HL-60/S4 treated with retinoic acid at 250 ng/mL for 4 days and 3 days (cell line): ENCODE measurements at regions not wholly inside any gene's neighbourhood (a gene's known extent, or its start where the extent isn't known, plus 50 kb on each side); places are given as distances from the start of the nearest gene placed in this dataset.

Experiments
- in situ Hi-C: fragments of 300-500 bp; cut with MboI; formaldehyde crosslinking; loops from 2 replicates; pipeline ENCODE4 v1.7.0; 2022; ENCODE audit warnings: low sequenced_read_pairs

DNA sequence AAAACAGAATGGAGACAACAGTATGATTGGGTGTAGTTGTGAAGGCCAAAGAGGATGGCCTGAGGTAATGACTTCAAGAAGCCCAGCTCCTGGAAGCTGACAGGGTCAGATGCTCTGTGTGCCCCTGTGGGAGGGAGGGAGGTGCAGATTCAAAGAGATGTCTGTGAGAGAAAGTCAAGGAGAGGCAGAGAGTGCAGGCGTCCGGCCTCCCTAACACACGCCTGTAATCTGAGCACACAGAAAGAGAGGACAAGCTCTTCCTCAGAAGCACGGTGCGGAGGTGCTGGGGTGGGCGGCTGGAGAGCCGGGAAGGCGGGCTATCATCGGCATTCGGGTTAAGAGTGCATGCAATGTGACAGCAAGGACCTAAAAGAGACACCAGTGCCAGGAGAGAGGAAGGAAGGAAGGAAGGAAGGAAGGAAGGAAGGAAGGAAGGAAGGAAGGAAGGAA, 238.2 kb upstream of the HES1 start:
- in situ Hi-C loops = no loop called here

DNA sequence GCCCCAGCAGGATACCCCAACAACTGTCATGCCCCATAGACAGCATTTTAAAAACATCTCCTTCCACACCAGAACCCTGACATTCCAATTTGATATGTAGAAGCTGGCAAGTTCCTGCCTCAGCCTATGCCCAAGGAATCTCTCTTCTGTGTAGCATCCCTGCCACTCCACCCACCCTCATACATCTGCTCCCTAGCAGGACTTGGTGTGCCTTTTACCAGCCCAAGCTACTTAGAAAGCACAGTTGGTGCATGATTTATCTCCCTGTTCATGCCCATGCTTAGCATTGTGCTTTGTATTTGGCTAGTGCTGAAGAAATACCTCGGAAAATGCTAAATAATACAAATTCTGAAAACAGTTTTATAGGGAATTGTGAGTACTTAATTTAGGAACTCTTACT, 236.9 kb upstream of the HES1 start:
- in situ Hi-C loops = no loop called here

DNA sequence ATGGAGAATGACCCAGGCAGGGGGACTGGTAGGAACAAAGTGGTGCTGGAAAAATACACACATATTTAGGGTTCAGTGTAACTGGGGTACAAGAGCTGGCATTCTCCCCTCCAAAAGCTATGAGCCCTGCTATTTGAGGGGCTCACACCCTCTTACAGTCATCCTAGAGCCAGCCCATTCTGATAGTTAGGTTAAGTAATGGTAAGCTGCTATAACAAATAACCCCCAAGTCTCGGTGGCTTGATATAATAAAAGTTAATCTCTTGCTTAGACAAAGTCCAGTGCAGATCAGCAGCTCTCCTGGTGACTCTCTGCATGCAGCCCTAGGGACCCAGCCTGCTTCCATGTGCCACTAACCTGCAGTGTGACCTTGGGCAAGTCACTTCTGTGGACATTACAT, 234.9 kb upstream of the HES1 start:
- in situ Hi-C loops = no loop called here

DNA sequence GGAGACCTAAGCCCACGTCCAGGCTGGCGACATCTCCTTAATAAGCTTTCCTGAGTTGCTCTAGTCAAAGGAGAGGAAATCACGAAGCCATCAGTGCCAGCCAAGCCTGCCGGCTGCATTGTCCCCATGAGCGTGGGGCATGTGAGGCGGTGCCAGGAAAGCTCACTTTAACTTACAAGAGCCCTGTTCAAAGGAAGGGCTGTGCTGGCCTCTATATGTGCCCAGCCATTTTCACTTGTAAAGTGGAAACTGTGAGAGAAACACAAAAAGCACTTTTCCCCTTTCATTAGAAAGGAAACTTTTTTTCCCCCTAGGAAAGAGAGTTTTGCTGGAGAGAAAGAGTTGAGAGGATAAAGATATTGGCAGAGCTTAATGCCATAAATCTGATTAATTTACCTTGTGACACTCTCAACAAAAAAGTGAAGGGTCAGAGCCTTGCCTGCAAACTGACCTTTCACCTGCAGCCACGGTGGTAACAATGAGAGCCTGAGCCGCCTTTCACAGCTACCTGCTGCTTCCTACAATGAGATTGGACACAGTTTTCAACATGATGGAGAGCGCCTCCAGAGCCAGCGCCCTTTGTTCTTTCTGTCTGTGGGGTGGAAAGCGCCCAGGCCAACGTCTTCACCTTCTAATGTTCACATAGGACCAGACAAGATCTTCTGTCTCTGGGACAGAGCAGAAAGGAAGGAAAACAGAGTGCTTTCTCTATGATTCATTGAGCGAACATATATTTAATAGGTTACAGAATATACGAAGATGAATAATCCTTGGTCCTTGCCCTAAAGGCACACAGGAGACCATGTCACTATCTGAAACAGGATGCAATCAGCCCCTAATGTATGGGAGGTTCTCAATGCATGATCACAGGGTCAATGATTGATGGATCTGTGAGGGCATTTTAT, 233.1 kb upstream of the HES1 start:
- in situ Hi-C loops = no loop called here

DNA sequence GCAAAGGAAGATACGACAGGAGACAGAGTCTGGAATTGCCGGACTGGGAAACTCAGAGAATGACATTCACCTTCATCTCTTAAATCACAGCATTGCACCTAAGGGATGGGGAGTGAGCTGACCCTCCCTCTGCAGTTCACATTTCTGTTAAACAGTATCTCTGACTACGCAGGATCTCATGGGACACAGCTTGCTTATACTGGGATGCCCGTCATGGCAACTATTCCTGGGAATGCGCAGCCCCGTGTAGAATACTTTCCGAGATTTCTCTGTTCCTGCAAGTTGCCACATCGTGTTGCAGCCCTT, 232.5 kb upstream of the HES1 start:
- in situ Hi-C loops = no loop called here

DNA sequence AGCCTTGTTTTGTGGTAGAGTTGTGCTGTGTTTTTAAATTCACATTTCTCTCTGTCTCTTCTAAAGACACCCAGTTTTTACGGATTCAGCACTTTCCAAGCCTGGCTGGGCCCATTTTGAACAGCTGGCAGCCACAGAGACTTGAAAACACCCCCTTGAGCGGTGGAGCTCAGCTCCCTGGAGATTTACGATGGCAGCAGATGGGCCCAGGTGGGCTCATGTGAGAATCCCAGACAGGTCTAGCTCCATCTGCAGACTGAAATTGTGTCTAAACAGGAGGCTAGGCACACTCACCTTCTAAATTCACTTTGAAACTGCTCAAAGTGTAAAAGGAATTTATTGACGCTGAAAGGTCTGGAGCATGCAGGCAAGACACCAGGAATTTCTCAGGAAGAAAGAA, 232.0 kb upstream of the HES1 start:
- in situ Hi-C loops = no loop called here

DNA sequence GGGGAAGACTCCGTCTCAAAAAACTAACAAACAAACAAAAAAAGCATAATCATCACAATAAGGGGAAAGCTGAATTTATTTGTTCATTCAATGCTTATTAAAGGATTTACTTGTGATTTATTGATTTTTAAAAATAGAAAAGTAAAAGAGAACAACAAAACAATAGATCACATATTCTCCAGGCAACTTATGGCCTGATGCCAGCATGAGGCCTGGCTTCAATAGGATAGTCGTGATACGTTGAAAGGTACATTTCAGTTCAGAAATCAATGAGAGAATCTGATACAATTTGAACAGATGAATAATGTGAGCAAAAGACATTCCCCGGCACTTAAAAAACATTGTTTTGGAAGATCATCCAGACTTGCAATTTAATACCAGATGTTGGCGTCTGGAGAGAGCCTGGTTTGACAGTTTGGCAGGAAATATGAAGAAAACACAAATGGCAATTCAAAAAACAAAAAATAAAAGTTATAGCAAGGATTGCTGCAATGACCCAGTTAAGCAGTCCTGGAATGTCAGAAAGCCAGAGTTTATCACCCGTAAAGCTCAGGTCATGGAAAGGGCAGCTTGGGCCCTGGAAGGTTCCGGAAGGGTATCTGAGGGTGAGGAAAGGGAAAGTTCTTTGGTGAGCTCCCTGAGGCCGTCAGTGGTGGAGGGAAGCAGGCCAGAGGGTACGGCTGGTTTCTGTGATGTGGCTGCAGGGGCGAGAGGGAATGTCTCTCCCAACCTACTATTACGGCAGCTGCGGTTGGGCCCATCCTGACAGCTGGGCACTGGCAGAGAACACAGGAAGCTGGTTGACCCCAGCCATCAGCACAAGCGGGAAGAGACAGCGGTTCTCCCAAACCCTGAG, 230.2 kb upstream of the HES1 start:
- in situ Hi-C loops = no loop called here

DNA sequence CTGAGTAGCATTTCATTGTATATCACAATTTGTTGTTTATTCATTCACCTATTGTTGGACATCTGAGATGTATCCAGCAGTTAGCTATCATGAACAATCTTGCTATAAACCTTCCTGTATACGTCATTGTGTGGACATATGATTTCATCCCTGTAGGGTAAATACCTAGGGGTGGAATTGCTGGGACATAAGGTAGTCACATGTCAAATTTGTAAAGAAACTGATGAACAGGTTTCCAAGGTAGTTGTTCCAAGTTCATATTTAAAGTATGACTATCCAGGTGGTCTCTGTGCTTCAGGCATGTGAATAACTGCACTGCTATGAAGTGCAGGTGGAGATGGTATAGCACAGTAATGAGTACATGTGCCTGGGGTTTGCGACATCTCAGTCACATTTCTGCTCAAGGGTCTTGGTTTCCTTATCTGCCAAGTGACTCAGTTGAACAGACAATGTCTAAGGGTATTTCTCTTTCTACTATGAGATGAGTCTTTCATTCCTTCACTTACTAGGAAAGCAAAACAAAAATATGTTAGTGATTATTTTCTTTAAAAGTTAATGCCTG, 229.0 kb upstream of the HES1 start:
- in situ Hi-C loops = no loop called here

DNA sequence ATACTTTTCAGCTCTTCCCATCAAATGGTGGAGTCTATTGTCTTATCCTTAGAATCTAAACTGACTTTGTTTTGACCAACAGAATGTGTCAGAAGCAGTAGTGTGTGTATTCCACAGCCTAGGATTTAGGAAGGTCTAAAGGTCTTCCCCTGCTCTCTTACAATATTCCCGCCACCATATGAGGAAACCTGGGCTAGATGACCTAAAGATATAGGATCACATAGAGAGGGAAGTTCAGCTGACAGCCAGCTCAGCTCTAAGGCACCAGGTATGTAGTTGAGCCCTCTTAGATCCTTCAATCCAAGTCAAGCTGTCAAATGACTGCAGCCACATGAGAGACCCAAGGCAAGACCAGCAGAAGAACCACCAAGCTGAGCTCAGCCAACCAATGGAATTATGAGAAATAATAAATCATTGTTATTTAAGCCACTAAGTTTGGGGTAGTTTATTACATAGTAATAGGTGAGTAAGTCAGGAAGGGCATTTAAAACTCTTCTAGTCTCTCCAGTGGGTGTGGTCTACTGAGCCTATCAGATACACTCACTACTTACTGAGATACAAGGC, 227.7 kb upstream of the HES1 start:
- in situ Hi-C loops = no loop called here

DNA sequence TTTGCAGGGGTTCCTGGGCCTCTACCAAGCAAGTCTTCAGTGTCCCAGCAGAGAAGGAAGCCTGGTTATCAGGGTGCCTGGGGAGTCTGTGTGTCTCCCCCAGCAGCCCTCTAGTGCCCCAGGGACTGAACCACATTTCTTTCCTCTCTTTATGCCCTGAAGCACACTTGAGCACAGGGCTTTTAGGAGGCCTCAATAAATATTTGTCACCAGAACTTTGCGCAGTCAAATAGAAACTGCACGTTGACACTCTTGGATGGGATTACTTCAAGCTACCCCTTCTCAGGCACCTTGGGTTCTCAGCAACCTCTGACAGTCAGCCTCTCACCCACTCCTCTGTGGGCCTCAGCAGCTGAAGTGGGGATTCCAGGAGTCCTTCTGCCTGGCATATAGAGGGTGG, 226.6 kb upstream of the HES1 start:
- in situ Hi-C loops = no loop called here

DNA sequence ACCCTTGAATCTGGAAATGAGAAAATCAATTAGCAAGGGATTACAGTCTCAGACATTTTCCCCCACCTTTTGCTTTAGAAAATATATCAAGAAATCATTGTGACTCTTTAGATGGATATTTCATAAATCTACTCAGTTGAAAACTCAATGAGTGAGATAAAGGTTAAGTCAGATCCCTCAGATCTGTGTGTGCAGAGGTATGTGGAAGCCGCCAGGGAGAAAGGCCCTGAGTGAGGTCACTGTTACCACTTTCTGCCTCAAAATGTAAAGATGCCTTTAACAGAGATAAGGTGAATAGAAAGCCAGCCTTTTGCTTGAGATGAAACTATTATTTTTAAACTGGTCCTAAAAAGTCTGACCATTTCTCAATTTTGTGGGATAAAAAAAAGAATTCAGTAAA, 225.6 kb upstream of the HES1 start:
- in situ Hi-C loops = no loop called here

DNA sequence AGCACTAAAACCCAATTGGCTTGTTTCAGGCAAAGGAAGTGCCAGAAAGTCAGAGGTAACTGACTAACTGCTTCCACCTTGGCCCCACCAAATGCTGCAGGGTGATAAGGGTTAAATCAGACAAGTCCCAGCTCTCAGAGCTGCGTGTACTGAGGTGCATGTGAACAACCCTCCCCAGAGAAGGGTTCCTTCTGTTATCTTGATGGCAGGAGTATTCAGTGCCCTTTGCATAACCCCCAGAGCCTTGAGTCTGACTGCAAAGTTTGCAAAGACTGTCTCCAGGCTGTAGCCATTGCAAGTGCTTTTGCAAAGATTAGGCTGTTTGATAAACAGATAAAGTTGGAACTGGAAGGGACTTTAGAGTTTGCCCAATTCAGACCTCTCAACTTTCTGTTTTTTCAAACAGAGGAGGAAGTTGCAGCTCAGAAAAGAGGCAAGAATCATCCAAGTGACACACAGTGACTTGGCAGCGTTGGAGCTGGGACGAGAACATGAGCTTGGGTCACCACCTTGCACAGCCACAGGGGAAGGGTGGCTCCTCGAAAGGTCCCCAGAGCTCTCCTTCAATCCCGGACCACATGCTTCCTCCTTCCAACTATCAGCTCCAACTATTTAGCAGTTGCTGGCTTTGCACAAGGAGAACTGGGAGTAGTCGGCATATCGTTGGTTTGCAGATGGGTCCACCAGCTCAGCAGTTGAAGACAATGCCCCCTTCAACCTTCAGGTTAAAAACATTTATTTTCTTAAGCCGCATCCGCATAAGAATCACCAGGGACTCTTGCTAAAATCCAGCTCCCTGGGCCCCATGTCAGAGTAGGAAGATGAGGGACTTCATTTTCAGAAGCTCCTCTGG, 224.8 kb upstream of the HES1 start:
- in situ Hi-C loops = no loop called here

DNA sequence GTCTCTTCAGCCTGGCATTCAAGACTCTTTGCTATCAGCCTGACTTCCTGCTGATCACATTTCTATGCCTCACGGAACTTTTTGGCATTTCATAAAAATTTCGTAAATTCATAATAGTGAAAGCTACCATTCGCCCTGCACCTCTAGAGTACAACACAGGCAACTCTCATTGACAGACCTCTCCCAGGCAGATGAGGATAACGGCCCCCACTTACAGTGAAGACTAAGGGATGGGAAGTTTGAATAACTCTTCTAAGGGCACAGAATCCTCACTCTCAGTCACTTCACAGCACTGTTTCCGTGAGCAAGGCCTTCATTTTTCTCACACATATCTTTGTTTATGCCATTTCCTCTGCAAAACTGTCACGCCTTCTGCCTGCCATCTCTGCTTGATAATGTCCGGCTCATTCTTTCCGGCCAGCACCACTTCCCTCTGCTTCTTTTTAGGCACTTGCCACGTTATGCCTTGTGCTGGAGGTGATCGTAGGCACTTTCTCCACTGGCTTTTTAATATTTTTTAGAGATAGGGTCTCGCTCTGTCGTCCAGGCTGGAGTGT, 224.1 kb upstream of the HES1 start:
- in situ Hi-C loops = no loop called here

DNA sequence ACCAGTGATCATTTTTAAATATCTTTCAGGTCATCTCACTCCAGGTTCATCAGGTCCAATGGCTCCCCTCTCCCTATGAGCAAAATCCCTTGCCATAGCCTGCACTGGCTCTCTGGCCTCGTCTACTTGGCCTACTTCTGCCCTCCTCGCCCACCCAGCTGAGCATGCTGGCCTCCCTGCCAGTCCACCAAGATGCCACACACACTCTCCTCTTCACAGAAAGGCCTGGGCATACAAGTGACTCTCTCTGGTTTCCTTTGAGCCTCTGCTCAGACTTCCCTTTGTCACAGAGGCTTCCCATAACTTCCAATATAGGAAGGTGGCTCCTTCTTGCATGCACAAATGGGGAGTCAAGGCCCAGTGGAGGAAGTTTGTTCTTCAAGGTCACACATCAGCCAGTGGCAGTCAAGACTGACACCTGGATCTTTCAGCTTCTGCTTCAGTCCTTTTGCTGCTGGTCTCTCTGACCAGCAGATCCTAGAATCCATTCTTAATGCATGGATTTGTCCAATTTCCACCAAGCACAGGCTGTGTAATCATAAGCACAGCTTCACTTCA, 223.2 kb upstream of the HES1 start:
- in situ Hi-C loops = no loop called here

DNA sequence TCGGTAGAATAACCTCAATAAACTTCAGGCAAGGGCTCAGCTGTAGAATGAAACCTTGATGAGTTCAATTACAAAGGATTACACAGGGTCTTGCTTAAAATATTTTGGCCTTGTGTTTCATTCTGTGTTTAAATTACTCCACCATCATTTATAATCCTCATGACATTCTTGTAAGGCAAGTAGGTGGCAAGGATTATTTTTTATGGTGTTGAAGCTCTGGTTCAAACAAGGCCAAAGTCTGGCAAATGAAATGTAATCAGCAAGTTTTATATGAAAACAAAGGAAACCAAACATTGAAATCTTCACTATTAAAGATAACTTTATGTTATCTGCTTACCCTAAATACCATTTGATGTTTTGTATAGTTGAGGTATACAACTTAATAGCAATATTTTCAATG, 221.3 kb upstream of the HES1 start:
- in situ Hi-C loops = no loop called here

DNA sequence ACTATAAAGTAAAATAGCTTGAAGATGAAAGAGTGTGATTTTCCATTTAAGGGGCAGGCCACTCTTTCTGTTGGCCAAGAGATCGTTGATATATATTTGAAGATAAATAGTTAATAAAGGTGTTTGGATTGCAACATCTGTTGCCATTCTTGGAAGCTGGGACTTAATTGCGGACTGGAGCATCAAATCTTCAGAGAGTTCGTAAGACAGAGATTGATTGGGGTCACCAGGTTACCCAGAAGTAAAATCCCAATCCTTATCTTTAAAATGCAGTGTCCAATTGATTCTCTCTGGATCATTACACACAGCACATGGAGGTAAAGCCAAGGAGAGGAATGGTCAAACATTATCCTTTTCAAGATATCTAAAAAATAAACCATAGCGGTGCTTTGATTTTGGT, 220.8 kb upstream of the HES1 start:
- in situ Hi-C loops = no loop called here

DNA sequence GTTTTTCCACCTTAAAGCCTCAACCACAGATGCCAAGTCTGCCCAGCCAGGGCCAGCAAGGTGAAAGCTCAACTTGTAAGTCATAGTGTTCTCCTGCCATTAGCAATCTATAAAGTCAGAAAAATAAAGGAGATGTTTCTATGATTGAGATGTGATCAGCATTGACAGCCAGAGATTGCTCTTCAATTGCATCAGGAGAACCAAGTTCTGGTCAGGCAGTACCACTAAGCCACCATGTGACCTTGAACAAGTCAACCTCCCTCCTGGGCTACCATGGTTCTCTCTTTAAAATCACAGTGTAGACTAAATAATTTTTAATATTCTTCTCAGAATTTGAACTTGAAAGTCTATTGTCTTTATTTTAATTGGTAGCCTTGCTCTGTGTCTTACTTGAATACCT, 220.3 kb upstream of the HES1 start:
- in situ Hi-C loops = no loop called here

DNA sequence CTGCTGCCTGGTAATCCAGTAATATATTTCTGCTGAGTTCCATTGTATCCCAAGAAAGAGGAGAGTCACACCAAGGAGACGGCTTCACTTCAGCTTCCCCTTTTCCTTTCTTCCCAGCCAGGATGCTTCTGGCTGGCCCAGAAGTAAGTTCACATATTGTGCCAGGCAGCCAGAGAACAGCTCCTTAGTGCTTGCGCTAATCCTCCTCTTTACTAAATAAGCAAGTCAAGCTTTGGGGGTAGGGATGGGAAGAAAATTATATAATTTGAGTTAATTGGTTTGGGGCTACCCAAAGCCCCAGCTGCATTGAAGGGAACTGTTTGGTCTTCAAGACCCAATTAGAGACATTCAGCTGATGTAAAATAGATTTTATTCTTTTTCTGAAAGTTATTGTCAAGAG, 218.8 kb upstream of the HES1 start:
- in situ Hi-C loops = no loop called here

DNA sequence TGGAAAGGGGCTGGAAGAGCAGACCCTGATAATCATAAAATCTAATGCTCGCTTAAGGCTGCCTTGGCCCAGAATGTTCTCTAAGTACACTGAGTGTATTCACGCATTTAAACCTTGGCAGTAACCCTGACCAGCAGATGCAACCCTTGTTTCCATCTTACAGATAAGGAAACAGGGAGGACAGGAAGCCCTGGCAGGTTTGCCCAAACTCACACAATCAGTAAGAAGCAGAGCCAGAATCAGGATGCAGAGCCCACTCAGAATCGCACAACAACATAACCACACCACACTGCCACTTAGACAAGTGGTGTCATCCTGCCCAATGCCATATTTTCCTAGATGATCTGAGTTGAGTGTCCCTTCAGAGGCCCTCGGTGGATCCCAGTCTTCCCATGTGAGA, 214.5 kb upstream of the HES1 start:
- in situ Hi-C loops = no loop called here
